ENCODE measurements at regions not wholly inside any gene's neighbourhood (a gene's known extent, or its start where the extent isn't known, plus 50 kb on each side); places are given as distances from the start of the nearest gene placed in this dataset.

GRCh38 chr7:12957487-12957886 is 270.1 kb downstream of the ARL4A start:
- ChIA-PET RAD21 (ENCODE audit: low non-redundant PET in 1 of 2, low total read pairs in 2 of 2, uncharacterized antibody in 2 of 2, unreplicated experiment in 2 of 2) (no interaction called here), POLR2A (no interaction called here), CTCF (no interaction called here)
- DNase-seq (ENCODE audit: low read depth, low spot score), result no peak
- no peak overlapping the region for H3K9ac ChIP-seq (ENCODE audit: low read length)
- no peaks in the 10 kb centered on the region for H4K20me1 ChIP-seq (ENCODE audit: insufficient read depth)
- no peaks in the 10 kb centered on the region for H3K9me2 ChIP-seq (ENCODE audit: insufficient read depth)
- H3K27ac ChIP-seq (ENCODE audit: low read depth, low read length), result no peak overlapping the region
- H3K79me2 ChIP-seq (ENCODE audit: insufficient read depth, low read length), result no peaks in the 10 kb centered on the region
- H3K4me3 ChIP-seq (replicated peaks in 1 of 2; ENCODE audit: low read depth in 1 of 2, low read length in 2 of 2), result no peak overlapping the region
- intact Hi-C loops (cut with micrococcal nuclease), result no loop called here
- H3K27me3 ChIP-seq (ENCODE audit: insufficient read depth, low read length), result no peaks in the 10 kb centered on the region
- H3K4me1 ChIP-seq (ENCODE audit: control insufficient read depth in 1 of 2, insufficient read depth in 2 of 2, low read length in 2 of 2), result no peaks in the 10 kb centered on the region
- H3K9me3 ChIP-seq (ENCODE audit: control insufficient read depth in 1 of 2, insufficient read depth in 1 of 2, low read depth in 1 of 2, low read length in 2 of 2), result no peaks in the 10 kb centered on the region
- no peak for ATAC-seq
- no TSS peak for BruUV-seq (replicated peaks)
- no peak overlapping the region for H2AFZ ChIP-seq (ENCODE audit: low read depth, low read length, poor library complexity, severe bottlenecking)
- no peak overlapping the region for H3K4me2 ChIP-seq (ENCODE audit: low read length)
- H3K36me3 ChIP-seq (ENCODE audit: control insufficient read depth in 1 of 2, insufficient read depth in 2 of 2, low read length in 2 of 2), result no peaks in the 10 kb centered on the region
- TF ChIP-seq SP1 (IDR thresholded peaks at IDR 0.05; ENCODE audit: low read depth) (no peak), ZFX (IDR thresholded peaks at IDR 0.05) (no peak), REST (IDR thresholded peaks at IDR 0.05; ENCODE audit: low read depth) (no peak), JUND (IDR thresholded peaks at IDR 0.05) (no peak), SIN3A (IDR thresholded peaks at IDR 0.05; ENCODE audit: low read depth) (no peak), ZNF274 (IDR thresholded peaks at IDR 0.05; ENCODE audit: low read depth, low read length) (no peak), POLR2A (IDR thresholded peaks at IDR 0.05; ENCODE audit: borderline replicate concordance, extremely low read depth, insufficient read depth, insufficient read length) (no peak), CTCF (IDR thresholded peaks at IDR 0.05 in 2 of 3, conservative IDR thresholded peaks at IDR 0.05 in 1 of 3; ENCODE audit: borderline replicate concordance in 1 of 3, insufficient read depth in 1 of 3, low read depth in 2 of 3, low read length in 2 of 3) (no peak), CBX3 (IDR thresholded peaks at IDR 0.05; ENCODE audit: low read depth) (no peak), RAD21 (IDR thresholded peaks at IDR 0.05; ENCODE audit: low read depth) (no peak), CEBPB (IDR thresholded peaks at IDR 0.05; ENCODE audit: low read depth) (no peak), ZBTB33 (IDR thresholded peaks at IDR 0.05; ENCODE audit: extremely low read depth, insufficient replicate concordance, low read length) (no peak), SRF (IDR thresholded peaks at IDR 0.05; ENCODE audit: low read depth) (no peak), EGR1 (IDR thresholded peaks at IDR 0.05; ENCODE audit: low read depth) (no peak), ELF1 (IDR thresholded peaks at IDR 0.05; ENCODE audit: borderline replicate concordance, low read depth) (no peak), MAX (IDR thresholded peaks at IDR 0.05) (no peak), EZH2 (IDR thresholded peaks at IDR 0.05) (no peak), ATF3 (IDR thresholded peaks at IDR 0.05) (no peak), POLR2AphosphoS5 (IDR thresholded peaks at IDR 0.05; ENCODE audit: low read depth, low read length) (no peak)

All from HCT116 (cell line).